Glomerular visceral epithelial cell (primary cell): ENCODE measurements at regions not wholly inside any gene's neighbourhood (a gene's known extent, or its start where the extent isn't known, plus 50 kb on each side); places are given as distances from the start of the nearest gene placed in this dataset.

ENCODE experiments used
- DNase-seq: peaks from one replicate; pipeline ENCODE4 v3.0.0-alpha.2; 2016; ENCODE audit errors: extremely low spot score

DNA sequence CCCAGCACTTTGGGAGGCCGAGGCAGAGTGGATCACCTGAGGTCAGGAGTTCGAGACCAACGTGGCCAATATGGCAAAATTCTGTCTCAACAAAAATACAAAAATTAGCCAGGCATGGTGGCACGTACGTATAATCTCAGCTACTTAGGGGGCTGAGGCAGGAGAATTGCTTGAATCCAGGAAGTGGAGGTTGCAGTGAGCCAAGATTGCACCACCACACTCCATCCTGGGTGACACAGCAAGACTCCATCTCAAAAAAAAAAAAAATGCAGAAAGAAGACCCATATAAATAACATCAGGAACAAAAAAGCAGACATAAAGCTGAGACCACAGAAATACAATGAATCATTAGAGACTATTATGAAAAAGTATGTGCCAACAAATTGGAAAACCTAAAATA lies 235.2 kb upstream of the VEPH1 start:
- DNase-seq: no peak

DNA sequence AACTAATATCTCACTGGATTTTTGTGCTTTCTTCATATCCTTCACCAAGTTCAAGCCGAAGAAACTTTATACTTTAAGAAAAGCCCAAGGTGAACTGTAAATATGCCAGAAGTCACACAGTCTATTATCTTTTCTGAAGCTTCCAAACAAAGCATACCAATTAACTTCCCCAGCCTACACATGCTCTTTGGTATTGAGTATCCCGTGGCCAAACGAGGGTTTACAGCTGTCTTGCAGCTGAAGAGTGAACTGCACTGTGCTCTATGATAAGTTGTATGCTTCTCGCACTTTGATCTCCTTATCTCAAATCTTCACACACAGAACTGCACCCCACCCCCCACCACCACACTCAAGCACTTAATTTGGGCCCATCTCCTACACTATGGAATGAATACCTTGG lies 215.6 kb upstream of the VEPH1 start:
- DNase-seq: no peak

- no peak for DNase-seq
Observed at GRCh38 chr3:157713101-157713500, 209.9 kb upstream of the VEPH1 start.

DNA sequence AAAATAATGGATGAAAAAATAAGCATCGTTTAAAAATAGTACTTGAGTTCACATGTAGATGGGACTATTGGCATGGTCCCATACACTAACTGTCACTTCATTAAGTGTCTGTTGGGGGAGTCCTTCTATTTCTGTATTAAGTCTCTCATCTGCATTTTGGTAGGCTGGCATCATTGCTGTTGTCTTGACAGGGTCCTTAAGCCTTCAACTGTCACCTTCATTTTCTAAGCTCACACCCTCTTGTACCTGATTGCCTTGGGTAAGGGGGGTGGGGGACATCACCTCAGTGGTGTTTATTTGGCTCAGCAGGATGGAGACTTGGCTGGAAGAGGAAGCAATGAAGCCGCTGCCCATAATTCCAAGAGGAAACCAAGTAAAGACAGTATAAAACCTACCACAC lies 202.0 kb upstream of the VEPH1 start:
- no peak for DNase-seq

DNA sequence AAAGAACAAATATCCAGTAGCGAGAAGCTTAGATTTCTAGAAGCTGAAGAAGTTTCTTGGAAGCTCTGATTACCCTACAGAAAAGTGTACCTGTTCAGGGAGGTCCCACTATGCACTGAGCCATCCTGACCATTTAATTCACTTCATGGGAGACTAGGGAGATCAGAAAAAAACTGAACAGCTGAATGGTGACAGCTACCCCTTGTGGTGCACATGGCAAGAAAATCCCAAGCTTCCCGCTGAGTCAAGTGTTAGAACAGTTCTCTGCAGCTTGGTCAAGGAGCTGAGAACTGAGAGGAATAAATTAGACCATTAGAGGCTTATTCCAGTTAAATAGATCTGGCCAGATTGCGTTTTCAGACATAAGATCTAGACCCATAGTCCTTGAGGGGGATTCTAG lies 197.2 kb upstream of the VEPH1 start:
- DNase-seq: no peak

GRCh38 chr3:157695586-157695985 lies 192.4 kb upstream of the VEPH1 start:
- no peak for DNase-seq

GRCh38 chr3:157695103-157695502 lies 191.9 kb upstream of the VEPH1 start:
- no peak for DNase-seq

- DNase-seq: no peak
Observed at GRCh38 chr3:157693762-157694161, 190.5 kb upstream of the VEPH1 start.

DNA sequence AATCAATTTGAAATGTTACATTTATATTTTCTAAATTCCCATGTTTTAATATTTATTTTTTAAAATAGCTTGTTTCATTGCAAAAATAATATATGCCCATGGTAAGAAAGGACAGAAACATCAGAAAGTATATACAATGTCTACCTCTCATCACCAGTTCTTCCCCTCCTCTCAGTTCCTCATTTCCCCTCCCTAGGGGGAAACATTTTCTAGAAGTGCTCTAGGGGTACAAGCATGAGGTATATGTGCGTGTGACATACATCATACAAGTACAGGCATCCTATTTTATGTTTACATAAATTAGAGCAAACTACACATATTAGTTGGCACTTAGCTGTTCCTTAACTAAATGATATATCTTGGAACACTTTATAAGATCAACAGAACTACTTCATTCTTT lies 189.3 kb upstream of the VEPH1 start:
- no peak for DNase-seq

DNA sequence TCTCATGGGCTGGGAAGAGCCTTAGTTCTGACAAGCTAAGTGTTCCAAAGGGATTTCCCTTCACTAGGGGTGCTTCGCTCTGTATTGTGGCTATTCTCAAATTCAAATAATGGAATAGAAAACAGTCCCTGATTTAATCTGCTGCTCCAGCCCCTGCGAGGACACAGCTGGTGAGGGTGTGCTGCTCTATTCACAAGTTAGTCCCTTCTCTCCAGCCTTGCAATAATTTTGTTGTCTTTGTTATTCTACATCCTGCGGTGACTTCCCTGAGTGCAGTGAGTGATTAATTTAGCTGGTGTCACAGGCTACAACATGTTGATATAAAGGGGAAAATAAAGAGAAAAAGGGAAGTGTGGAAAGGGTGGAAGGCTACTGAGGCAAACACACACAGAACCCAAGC lies 180.5 kb upstream of the VEPH1 start:
- no peak for DNase-seq

DNA sequence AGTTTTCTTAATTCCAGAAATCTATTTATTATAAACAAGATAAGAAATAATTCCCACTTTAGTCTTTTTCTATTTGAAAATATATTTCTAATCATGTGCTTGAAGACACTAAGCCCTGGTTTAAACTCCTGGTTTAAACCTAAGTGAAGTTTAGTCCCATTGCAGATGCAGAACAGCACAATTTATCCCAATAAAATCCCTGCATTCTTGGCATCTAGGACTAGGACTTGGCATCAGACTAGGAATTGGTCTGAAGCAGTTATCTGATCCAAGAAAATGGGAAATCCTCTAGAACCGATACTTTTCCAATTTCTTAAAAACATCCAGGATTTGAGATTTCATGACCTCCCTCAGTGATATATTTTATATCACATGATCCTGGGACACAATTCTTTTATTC lies 168.8 kb upstream of the VEPH1 start:
- no peak for DNase-seq

DNA sequence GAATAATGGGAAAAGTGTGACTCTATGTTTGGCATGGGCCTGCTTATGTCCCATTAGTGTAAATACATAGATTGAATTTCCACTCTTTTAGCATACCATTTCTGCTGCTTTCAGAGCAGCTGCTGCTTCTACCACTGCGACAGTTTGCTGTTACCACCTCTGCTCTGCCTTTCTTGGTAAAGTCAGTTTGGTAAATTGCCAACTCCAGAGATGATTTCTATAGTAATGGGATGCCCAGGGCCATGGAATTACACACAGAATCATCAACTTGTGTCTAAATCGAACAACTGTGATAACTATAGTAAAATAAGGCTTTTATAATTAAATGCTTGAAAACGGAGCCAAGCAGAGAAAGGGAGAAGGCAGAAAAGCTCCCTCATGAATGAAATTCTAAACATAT lies 168.4 kb upstream of the VEPH1 start:
- DNase-seq: no peak

GRCh38 chr3:157669416-157669815 lies 166.2 kb upstream of the VEPH1 start:
- no peak for DNase-seq

DNA sequence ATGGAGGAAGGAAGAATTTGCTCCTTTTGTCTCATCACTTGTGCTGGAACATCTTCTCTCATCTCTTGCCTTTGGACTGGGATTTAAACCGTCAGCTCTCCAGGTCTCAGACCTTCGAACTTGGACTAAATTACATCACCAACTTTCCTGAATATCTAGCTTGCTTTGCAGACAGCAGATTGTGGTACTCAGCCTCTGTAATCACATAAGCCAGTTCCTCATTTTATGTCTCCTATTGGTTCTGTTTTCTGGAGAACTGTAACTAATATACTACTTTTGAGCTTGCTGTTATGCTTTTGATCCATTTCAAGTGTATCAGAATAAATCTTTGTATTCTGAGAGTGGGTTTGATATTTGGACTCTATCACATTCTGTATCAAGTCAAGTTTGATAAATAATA lies 164.3 kb upstream of the VEPH1 start:
- DNase-seq: no peak

GRCh38 chr3:157662171-157662570 lies 159.0 kb upstream of the VEPH1 start:
- DNase-seq: no peak

GRCh38 chr3:157660847-157661246 lies 157.6 kb upstream of the VEPH1 start:
- DNase-seq: no peak

- DNase-seq: no peak
Observed at GRCh38 chr3:157652366-157652765, 149.2 kb upstream of the VEPH1 start.

DNA sequence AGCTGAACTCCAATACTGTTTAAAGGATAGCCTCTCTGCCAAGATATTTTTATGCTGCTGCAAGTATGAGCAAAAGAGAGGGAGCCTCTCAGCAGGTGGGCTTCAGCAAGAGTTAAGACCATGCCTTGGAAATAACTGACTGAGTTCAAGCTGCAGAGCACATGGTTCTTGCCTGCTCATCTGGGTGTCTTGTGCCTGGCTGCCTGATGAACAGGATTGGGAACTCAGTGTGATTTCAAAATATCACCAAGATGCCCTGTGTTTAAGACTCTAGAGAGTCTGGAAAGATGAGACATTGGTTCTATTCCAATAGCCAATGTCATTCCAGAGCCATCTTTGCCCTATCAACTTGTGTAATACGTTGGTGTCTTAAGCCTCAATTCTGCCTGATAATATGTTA lies 147.5 kb upstream of the VEPH1 start:
- DNase-seq: no peak

GRCh38 chr3:157650172-157650571 lies 147.0 kb upstream of the VEPH1 start:
- DNase-seq: no peak

- DNase-seq: no peak
Observed at GRCh38 chr3:157649511-157649910, 146.3 kb upstream of the VEPH1 start.

- DNase-seq: no peak
Observed at GRCh38 chr3:157647820-157648219, 144.6 kb upstream of the VEPH1 start.

- DNase-seq: no peak
Observed at GRCh38 chr3:157639756-157640426, 136.7 kb upstream of the VEPH1 start.

DNA sequence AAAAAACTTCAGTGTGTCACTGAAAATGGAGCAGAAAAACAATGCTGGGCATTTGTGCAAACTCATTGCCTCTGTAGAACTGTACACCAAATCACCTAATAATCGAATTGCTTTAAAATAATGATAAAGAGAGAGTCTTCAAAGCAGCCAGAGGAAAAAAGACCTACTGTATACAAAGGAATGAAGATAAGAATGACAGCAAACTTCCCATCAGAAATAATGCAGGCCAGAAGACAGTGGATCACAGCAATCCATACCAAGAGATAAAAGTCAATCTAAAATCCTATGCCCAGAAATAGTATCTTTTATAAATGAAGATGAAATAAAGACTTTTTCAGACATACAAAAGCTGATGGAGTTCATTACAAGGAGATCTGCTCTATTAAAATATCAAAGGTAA lies 134.7 kb upstream of the VEPH1 start:
- no peak for DNase-seq

DNA sequence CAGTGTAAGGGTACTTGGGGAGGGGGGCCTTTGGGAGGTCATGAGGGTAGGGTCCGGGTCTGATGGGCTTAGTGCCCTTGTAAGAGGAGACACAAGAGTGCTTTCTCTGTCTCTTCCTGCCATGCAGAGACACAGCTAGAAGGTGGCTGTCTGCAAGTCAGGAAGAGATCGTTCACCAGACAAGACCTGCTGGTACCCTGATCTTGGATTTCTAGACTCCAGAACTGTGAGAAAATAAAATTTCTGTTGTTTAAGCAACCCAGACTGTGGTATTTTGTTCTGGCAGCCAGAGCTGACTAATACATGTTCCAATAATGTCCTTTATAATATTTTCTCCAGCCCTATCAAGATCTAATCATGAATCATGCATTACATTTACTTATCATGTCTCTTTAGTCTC lies 130.0 kb upstream of the VEPH1 start:
- DNase-seq: no peak

DNA sequence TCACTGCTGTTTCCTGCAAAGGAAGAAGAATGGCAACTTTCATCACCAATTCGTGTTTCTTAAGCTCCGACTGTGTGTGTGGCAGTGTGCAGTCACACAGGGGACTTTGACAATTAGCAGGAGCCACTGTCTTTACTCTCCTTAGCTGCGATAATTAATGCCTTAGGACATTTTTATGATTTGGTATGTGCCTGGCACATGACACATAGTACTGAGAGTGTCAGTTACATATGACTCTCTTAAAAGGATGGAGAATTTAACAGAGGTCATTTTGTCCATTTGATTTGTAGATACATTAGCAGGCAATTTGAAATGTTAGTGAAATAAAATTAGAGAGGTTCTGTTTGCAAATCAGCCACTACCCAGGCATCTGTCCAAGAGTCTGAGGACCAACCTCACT lies 128.9 kb upstream of the VEPH1 start:
- DNase-seq: no peak
